ENCODE measurements at regions not wholly inside any gene's neighbourhood (a gene's known extent, or its start where the extent isn't known, plus 50 kb on each side); places are given as distances from the start of the nearest gene placed in this dataset.

DNA sequence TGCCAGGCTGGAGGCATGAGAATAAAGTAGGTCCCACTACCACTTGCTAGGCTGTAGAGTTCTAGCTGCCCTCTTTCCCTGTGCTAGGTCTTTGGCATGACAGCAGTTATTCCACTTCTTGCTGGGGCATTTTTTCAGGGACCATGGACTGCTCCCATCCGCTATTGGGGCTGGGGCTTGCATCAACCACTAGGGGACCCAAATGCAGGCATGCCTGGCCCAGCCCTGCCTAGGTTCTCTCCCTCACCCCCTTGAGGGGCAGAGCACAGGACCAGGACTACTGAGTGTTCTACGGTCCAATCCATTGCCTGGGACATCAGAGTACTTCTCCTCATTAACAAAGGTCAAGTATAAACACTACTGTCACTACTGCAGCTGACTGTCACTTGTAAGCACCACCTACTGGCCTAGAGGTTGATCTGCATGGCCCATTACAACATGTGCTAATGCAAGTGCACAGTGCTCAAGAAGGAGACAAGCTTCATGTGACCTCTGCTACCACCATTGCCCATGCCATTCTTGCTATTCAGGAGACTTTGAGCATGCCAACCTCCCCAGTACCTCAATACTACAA lies 270.5 kb downstream of the MBNL1 start:
- no peak overlapping the region for H3K27ac ChIP-seq (ENCODE audit: low read depth, low read length)
- H3K4me3 ChIP-seq (replicated peaks in 1 of 2; ENCODE audit: low read depth in 1 of 2, low read length in 2 of 2): no peak overlapping the region
- H3K27me3 ChIP-seq (ENCODE audit: insufficient read depth, low read length): no peaks in the 10 kb centered on the region
- H4K20me1 ChIP-seq (ENCODE audit: insufficient read depth): no peaks in the 10 kb centered on the region
- H3K4me2 ChIP-seq (ENCODE audit: low read length): no peak overlapping the region
- RAD21 ChIA-PET (ENCODE audit: low non-redundant PET in 1 of 2, low total read pairs in 2 of 2, uncharacterized antibody in 2 of 2, unreplicated experiment in 2 of 2): no interaction called here
- H3K9ac ChIP-seq (ENCODE audit: low read length): no peak overlapping the region
- H2AFZ ChIP-seq (ENCODE audit: low read depth, low read length, poor library complexity, severe bottlenecking): no peak overlapping the region
- no peaks in the 10 kb centered on the region for H3K4me1 ChIP-seq (ENCODE audit: control insufficient read depth in 1 of 2, insufficient read depth in 2 of 2, low read length in 2 of 2)
- DNase-seq (ENCODE audit: low read depth, low spot score) (no peak), ATAC-seq (peak; percentile 85)
- no peaks in the 10 kb centered on the region for H3K36me3 ChIP-seq (ENCODE audit: control insufficient read depth in 1 of 2, insufficient read depth in 2 of 2, low read length in 2 of 2)
- no peaks in the 10 kb centered on the region for H3K79me2 ChIP-seq (ENCODE audit: insufficient read depth, low read length)
- no TSS peak for BruUV-seq (replicated peaks)
- CTCF ChIA-PET: no interaction called here
- no peaks in the 10 kb centered on the region for H3K9me2 ChIP-seq (ENCODE audit: insufficient read depth)
- TF ChIP-seq SIN3A (IDR thresholded peaks at IDR 0.05; ENCODE audit: low read depth): no peak
- TF ChIP-seq CTCF (IDR thresholded peaks at IDR 0.05 in 2 of 3, conservative IDR thresholded peaks at IDR 0.05 in 1 of 3; ENCODE audit: borderline replicate concordance in 1 of 3, insufficient read depth in 1 of 3, low read depth in 2 of 3, low read length in 2 of 3): peak; percentile 17 to 43 (median 31); a peak in 4 of 6 replicates
- POLR2A ChIA-PET: no interaction called here
- no peaks in the 10 kb centered on the region for H3K9me3 ChIP-seq (ENCODE audit: control insufficient read depth in 1 of 2, insufficient read depth in 1 of 2, low read depth in 1 of 2, low read length in 2 of 2)
- intact Hi-C loops (cut with micrococcal nuclease): no loop called here

- no TSS peak for BruUV-seq (replicated peaks)
- H3K9me3 ChIP-seq (ENCODE audit: control insufficient read depth in 1 of 2, insufficient read depth in 1 of 2, low read depth in 1 of 2, low read length in 2 of 2): no peaks in the 10 kb centered on the region
- H3K36me3 ChIP-seq (ENCODE audit: control insufficient read depth in 1 of 2, insufficient read depth in 2 of 2, low read length in 2 of 2): no peaks in the 10 kb centered on the region
- TF ChIP-seq ZNF274 (IDR thresholded peaks at IDR 0.05; ENCODE audit: low read depth, low read length) (no peak), TCF7L2 (IDR thresholded peaks at IDR 0.05; ENCODE audit: borderline replicate concordance, extremely low read depth, insufficient read depth, insufficient read length) (no peak), ELF1 (IDR thresholded peaks at IDR 0.05; ENCODE audit: borderline replicate concordance, low read depth) (no peak), ZFX (IDR thresholded peaks at IDR 0.05) (no peak), POLR2AphosphoS5 (IDR thresholded peaks at IDR 0.05; ENCODE audit: low read depth, low read length) (no peak)
- TF ChIP-seq, protein P1, sequence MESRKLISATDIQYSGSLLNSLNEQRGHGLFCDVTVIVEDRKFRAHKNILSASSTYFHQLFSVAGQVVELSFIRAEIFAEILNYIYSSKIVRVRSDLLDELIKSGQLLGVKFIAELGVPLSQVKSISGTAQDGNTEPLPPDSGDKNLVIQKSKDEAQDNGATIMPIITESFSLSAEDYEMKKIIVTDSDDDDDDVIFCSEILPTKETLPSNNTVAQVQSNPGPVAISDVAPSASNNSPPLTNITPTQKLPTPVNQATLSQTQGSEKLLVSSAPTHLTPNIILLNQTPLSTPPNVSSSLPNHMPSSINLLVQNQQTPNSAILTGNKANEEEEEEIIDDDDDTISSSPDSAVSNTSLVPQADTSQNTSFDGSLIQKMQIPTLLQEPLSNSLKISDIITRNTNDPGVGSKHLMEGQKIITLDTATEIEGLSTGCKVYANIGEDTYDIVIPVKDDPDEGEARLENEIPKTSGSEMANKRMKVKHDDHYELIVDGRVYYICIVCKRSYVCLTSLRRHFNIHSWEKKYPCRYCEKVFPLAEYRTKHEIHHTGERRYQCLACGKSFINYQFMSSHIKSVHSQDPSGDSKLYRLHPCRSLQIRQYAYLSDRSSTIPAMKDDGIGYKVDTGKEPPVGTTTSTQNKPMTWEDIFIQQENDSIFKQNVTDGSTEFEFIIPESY (IDR thresholded peaks at IDR 0.05; ENCODE audit: extremely low read depth, insufficient replicate concordance, low read length): no peak
- POLR2A ChIA-PET: no interaction called here
- H4K20me1 ChIP-seq (ENCODE audit: insufficient read depth): no peaks in the 10 kb centered on the region
- no peak overlapping the region for H3K27ac ChIP-seq (ENCODE audit: low read depth, low read length)
- H2AFZ ChIP-seq (ENCODE audit: low read depth, low read length, poor library complexity, severe bottlenecking): no peak overlapping the region
- H3K4me2 ChIP-seq (ENCODE audit: low read length): no peak overlapping the region
- H3K9me2 ChIP-seq (ENCODE audit: insufficient read depth): no peaks in the 10 kb centered on the region
- no peak for ATAC-seq
- no peak overlapping the region for H3K4me3 ChIP-seq (replicated peaks in 1 of 2; ENCODE audit: low read depth in 1 of 2, low read length in 2 of 2)
- no peak overlapping the region for H3K9ac ChIP-seq (ENCODE audit: low read length)
- RAD21 ChIA-PET (ENCODE audit: low non-redundant PET in 1 of 2, low total read pairs in 2 of 2, uncharacterized antibody in 2 of 2, unreplicated experiment in 2 of 2): interaction anchor here in 1 of 2 experiments (0.7 kb wide), 1 partner anchor 257 kb away, joined by 5 read pairs; no protein-coding TSS in a partner anchor
- no peaks in the 10 kb centered on the region for H3K79me2 ChIP-seq (ENCODE audit: insufficient read depth, low read length)
- intact Hi-C loops (cut with micrococcal nuclease): no loop called here
- no peaks in the 10 kb centered on the region for H3K4me1 ChIP-seq (ENCODE audit: control insufficient read depth in 1 of 2, insufficient read depth in 2 of 2, low read length in 2 of 2)
- DNase-seq (ENCODE audit: low read depth, low spot score): no peak
- no peaks in the 10 kb centered on the region for H3K27me3 ChIP-seq (ENCODE audit: insufficient read depth, low read length)
- CTCF ChIA-PET: no interaction called here
Observed at GRCh38 chr3:152540120-152540519, 271.4 kb downstream of the MBNL1 start.
